ENCODE measurements at regions not wholly inside any gene's neighbourhood (a gene's known extent, or its start where the extent isn't known, plus 50 kb on each side); places are given as distances from the start of the nearest gene placed in this dataset.

DNA sequence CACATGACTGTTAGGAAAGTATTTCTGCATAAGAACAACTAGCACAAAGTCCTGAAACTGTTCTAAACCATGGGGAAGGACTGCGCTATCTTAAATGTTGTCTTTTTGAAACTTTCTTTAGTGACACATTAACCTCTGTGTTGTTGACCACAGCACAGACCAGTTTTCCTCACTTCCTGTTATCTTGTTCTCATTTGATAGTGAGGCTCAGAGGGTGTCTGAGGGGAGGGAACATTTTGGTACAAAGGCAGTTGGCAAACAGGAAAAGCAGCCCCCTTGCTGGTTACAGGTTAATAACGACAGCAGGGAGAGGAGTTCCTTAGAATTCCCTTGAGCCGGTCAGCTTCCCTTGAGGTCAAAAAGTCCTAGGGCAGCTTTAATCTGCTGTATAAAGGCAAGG is 143.5 kb upstream of the BMP2 start:
- no peak for TF ChIP-seq POLR2A (IDR thresholded peaks at IDR 0.05; ENCODE audit: low read length)
- TF ChIP-seq SREBF2 (IDR thresholded peaks at IDR 0.05), result no peak
- TF ChIP-seq KDM1A (IDR thresholded peaks at IDR 0.05; ENCODE audit: low read depth), result no peak
- TF ChIP-seq, protein P1, sequence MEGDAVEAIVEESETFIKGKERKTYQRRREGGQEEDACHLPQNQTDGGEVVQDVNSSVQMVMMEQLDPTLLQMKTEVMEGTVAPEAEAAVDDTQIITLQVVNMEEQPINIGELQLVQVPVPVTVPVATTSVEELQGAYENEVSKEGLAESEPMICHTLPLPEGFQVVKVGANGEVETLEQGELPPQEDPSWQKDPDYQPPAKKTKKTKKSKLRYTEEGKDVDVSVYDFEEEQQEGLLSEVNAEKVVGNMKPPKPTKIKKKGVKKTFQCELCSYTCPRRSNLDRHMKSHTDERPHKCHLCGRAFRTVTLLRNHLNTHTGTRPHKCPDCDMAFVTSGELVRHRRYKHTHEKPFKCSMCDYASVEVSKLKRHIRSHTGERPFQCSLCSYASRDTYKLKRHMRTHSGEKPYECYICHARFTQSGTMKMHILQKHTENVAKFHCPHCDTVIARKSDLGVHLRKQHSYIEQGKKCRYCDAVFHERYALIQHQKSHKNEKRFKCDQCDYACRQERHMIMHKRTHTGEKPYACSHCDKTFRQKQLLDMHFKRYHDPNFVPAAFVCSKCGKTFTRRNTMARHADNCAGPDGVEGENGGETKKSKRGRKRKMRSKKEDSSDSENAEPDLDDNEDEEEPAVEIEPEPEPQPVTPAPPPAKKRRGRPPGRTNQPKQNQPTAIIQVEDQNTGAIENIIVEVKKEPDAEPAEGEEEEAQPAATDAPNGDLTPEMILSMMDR (IDR thresholded peaks at IDR 0.05), result no peak
- no peak for TF ChIP-seq POLR2AphosphoS2 (conservative IDR thresholded peaks at IDR 0.05; ENCODE audit: low read length)
- TF ChIP-seq JUN (IDR thresholded peaks at IDR 0.05), result no peak
- no peak for TF ChIP-seq GATA3 (IDR thresholded peaks at IDR 0.05; ENCODE audit: borderline replicate concordance)

All from A549 (cell line).